Limb (tissue), 2 donors: ENCODE measurements at regions not wholly inside any gene's neighbourhood (a gene's known extent, or its start where the extent isn't known, plus 50 kb on each side); places are given as distances from the start of the nearest gene placed in this dataset.

Experiments
- DNase-seq, 2 donors: peaks; one replicate each; pipeline ENCODE4 v3.0.0-alpha.2; 2016; ENCODE audit errors: extremely low spot score in 2 of 2

GRCh38 chr5:72040513-72040912 is 66.8 kb upstream of the MAP1B start:
- no peak for DNase-seq

DNA sequence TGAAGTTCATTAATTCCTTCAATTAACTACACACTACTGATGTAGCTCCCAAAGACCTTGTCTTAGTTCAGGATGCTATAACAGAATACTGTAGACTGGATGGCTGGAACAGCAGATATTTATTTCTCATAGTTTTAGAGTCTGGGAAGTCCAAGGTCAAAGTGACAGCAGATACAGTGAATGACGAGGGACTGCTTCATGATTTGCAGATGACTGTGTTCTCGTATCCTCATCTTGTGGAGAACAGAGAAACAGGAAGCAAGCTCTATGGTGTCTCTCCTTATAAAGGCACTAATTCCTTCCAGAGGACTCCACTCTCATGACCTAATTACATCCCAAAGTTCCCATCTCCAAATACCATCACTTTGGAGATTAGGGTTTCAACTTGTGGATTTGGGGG is 65.6 kb upstream of the MAP1B start:
- no peak for DNase-seq

- no peak for DNase-seq
Observed at GRCh38 chr5:72042097-72042496, 65.2 kb upstream of the MAP1B start.

DNA sequence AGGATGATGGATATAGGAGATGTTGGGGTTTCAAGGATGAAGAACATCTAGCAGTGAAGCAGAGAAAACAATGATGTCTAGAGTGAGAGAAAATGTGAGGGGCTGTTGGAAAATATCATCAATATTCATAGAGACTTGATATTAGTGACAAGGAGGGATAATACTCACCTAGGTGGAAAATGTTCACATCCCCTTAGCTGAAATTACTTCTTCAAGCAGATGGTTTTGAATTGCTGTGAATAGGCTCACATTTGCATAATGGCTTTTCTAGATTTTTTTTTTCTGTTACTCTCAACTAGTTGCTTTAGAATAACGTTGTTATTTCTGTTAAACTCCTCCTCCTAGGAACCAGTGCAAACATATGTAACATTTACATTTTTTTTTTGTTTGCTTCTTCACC is 61.6 kb upstream of the MAP1B start:
- no peak for DNase-seq

- DNase-seq = no peak
Observed at GRCh38 chr5:72046106-72046505, 61.2 kb upstream of the MAP1B start.

DNA sequence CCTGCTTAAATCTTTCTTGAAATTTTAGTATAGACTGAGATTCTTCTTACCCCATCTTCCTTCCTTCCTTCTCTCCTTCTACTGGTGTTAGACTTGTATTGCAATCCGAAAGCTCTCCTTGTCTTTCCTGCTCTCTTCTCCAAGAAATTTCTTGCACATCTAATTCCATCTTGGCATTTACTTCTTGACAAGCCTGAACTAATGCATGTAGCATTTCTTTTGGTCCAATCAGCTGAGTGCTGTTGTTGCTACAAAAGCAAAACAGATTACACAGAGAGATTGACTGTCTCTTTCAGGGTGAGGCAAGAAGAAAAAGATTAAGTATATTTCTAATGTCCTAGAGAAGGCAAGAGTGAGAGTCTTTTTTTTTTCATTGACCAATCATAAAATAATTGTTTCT is 51.6 kb upstream of the MAP1B start:
- DNase-seq = no peak
